ENCODE measurements at regions not wholly inside any gene's neighbourhood (a gene's known extent, or its start where the extent isn't known, plus 50 kb on each side); places are given as distances from the start of the nearest gene placed in this dataset.

- no peak for DNase-seq
Observed at GRCh38 chr1:30061292-30062220, 661.8 kb downstream of the MATN1 start.

- DNase-seq: no peak
Observed at GRCh38 chr1:30060738-30061137, 662.6 kb downstream of the MATN1 start.

GRCh38 chr1:30058970-30059369, 664.4 kb downstream of the MATN1 start:
- DNase-seq: no peak

- DNase-seq: no peak
Observed at GRCh38 chr1:30054126-30054525, 669.3 kb downstream of the MATN1 start.

GRCh38 chr1:30052178-30052577, 671.2 kb downstream of the MATN1 start:
- DNase-seq: no peak

- DNase-seq: no peak
Observed at GRCh38 chr1:30051777-30052176, 671.6 kb downstream of the MATN1 start.

GRCh38 chr1:30049748-30050296, 673.6 kb downstream of the MATN1 start:
- no peak for DNase-seq

GRCh38 chr1:30048905-30049304, 674.5 kb downstream of the MATN1 start:
- DNase-seq: no peak

- DNase-seq: no peak
Observed at GRCh38 chr1:30047576-30047975, 675.8 kb downstream of the MATN1 start.

GRCh38 chr1:30046751-30047150, 676.6 kb downstream of the MATN1 start:
- DNase-seq: no peak

- DNase-seq: no peak
Observed at GRCh38 chr1:30045304-30046090, 677.9 kb downstream of the MATN1 start.

- no peak for DNase-seq
Observed at GRCh38 chr1:30044656-30045144, 678.7 kb downstream of the MATN1 start.

GRCh38 chr1:30043731-30044408, 679.5 kb downstream of the MATN1 start:
- DNase-seq: no peak

GRCh38 chr1:30043256-30043655, 680.1 kb downstream of the MATN1 start:
- no peak for DNase-seq

GRCh38 chr1:30042438-30043147, 680.8 kb downstream of the MATN1 start:
- no peak for DNase-seq

GRCh38 chr1:30041741-30042437, 681.5 kb downstream of the MATN1 start:
- no peak for DNase-seq

GRCh38 chr1:30040081-30041019, 683.0 kb downstream of the MATN1 start:
- no peak for DNase-seq

- no peak for DNase-seq
Observed at GRCh38 chr1:30039354-30040080, 683.9 kb downstream of the MATN1 start.

GRCh38 chr1:30038134-30039025, 685.0 kb downstream of the MATN1 start:
- DNase-seq: no peak

Measured in NCI-H1048 (cell line).